ENCODE measurements at regions not wholly inside any gene's neighbourhood (a gene's known extent, or its start where the extent isn't known, plus 50 kb on each side); places are given as distances from the start of the nearest gene placed in this dataset.

- H3K36me3 ChIP-seq = no peaks in the 10 kb centered on the region
- no peaks in the 10 kb centered on the region for H3K27me3 ChIP-seq
- TF ChIP-seq, protein P1, sequence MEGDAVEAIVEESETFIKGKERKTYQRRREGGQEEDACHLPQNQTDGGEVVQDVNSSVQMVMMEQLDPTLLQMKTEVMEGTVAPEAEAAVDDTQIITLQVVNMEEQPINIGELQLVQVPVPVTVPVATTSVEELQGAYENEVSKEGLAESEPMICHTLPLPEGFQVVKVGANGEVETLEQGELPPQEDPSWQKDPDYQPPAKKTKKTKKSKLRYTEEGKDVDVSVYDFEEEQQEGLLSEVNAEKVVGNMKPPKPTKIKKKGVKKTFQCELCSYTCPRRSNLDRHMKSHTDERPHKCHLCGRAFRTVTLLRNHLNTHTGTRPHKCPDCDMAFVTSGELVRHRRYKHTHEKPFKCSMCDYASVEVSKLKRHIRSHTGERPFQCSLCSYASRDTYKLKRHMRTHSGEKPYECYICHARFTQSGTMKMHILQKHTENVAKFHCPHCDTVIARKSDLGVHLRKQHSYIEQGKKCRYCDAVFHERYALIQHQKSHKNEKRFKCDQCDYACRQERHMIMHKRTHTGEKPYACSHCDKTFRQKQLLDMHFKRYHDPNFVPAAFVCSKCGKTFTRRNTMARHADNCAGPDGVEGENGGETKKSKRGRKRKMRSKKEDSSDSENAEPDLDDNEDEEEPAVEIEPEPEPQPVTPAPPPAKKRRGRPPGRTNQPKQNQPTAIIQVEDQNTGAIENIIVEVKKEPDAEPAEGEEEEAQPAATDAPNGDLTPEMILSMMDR (IDR thresholded peaks at IDR 0.05; ENCODE audit: low read depth, low read length) = no peak
- DNase-seq = no peak
- H3K4me3 ChIP-seq (ENCODE audit: low read depth, low read length) = no peak overlapping the region
- no peaks in the 10 kb centered on the region for H3K9me3 ChIP-seq
- H3K4me1 ChIP-seq = no peaks in the 10 kb centered on the region
These were observed 103.4 kb upstream of the TOX3 start for GRCh38 chr16:52650318-52650717.

- TF ChIP-seq, protein P1 (IDR thresholded peaks at IDR 0.05; ENCODE audit: low read depth, low read length) = no peak
- no peak for DNase-seq
- H3K4me1 ChIP-seq = no peaks in the 10 kb centered on the region
- H3K27me3 ChIP-seq = no peaks in the 10 kb centered on the region
- H3K36me3 ChIP-seq = no peaks in the 10 kb centered on the region
- no peaks in the 10 kb centered on the region for H3K9me3 ChIP-seq
- no peak overlapping the region for H3K4me3 ChIP-seq (ENCODE audit: low read depth, low read length)
These were observed 102.9 kb upstream of the TOX3 start for GRCh38 chr16:52649870-52650269.

DNA sequence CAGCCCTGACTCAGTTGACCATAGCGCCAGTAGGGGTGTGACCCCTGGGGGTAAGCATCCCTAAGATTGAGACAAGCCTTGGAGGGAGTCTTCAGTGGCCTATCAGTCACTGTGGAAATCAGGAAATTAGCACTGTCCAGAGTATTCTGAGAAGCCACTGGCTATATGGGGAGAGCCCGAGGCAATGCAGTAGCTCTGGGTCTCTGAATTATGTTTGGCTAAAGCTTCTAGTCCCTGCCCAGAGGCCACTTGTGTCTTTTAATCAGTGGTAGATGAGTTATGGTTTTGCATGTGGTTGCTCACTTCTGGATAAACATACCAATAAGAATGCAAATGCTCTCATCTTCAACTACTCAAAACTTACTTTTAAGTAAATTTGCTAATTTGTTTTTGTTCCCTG, 100.6 kb upstream of the TOX3 start:
- H3K4me1 ChIP-seq = no peaks in the 10 kb centered on the region
- H3K4me3 ChIP-seq (ENCODE audit: low read depth, low read length) = no peak overlapping the region
- DNase-seq = no peak
- H3K9me3 ChIP-seq = no peaks in the 10 kb centered on the region
- TF ChIP-seq, protein P1 (IDR thresholded peaks at IDR 0.05; ENCODE audit: low read depth, low read length) = no peak
- no peaks in the 10 kb centered on the region for H3K27me3 ChIP-seq
- no peaks in the 10 kb centered on the region for H3K36me3 ChIP-seq

DNA sequence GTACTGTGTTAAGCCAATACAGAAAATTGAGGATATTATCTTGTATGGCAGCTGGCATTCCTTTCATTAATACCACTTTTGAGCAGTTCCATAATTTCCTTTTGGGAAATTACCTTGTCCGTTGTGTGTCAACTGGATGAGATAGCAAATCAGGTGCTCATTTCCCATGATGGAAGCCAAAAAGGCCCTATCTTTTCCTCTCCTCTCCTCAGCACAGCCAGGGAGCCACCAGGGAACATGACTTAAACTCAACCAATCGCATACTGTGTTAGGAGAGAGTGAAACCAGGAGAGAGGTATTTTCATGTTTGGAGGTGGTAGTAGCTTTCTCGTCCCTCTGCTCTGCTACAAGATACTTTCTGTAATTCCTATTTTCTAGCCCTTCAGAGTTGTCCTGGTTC, 96.1 kb upstream of the TOX3 start:
- DNase-seq = no peak
- Histone ChIP-seq H3K4me1 (no peaks in the 10 kb centered on the region), H3K36me3 (no peaks in the 10 kb centered on the region), H3K4me3 (ENCODE audit: low read depth, low read length) (no peak overlapping the region), H3K9me3 (no peaks in the 10 kb centered on the region), H3K27me3 (no peaks in the 10 kb centered on the region)
- TF ChIP-seq, protein P1 (IDR thresholded peaks at IDR 0.05; ENCODE audit: low read depth, low read length) = no peak

DNA sequence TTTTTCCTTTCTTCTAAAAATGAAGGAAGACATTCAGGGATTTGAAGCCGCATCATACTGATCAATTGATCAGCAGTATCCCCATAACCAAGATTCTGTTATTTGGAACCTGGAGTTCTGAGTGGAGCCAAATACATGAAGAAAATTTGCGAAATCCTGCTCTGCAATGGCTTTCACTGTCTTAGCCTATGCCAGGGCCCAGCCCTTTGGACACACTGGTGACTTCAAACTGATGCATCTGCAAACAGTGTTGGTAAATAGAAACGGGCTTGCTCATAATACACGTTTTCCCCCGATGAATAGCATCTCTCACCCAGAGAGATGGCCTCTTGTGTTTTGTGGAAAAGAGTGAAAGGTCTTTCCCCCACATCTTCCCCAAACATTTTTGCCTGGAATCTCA, 87.6 kb upstream of the TOX3 start:
- no peaks in the 10 kb centered on the region for H3K9me3 ChIP-seq
- TF ChIP-seq, protein P1 (IDR thresholded peaks at IDR 0.05; ENCODE audit: low read depth, low read length) = no peak
- DNase-seq = no peak
- H3K4me3 ChIP-seq (ENCODE audit: low read depth, low read length) = no peak overlapping the region
- no peaks in the 10 kb centered on the region for H3K4me1 ChIP-seq
- no peaks in the 10 kb centered on the region for H3K36me3 ChIP-seq
- H3K27me3 ChIP-seq = no peaks in the 10 kb centered on the region

- Histone ChIP-seq H3K4me1 (no peaks in the 10 kb centered on the region), H3K36me3 (no peaks in the 10 kb centered on the region), H3K27me3 (no peaks in the 10 kb centered on the region), H3K9me3 (no peaks in the 10 kb centered on the region), H3K4me3 (ENCODE audit: low read depth, low read length) (no peak overlapping the region)
- no peak for DNase-seq
- TF ChIP-seq, protein P1 (IDR thresholded peaks at IDR 0.05; ENCODE audit: low read depth, low read length) = no peak
These were observed 87.2 kb upstream of the TOX3 start for GRCh38 chr16:52634104-52634503.

Measured in BE2C (cell line).